B cell (primary cell): ENCODE measurements at regions not wholly inside any gene's neighbourhood (a gene's known extent, or its start where the extent isn't known, plus 50 kb on each side); places are given as distances from the start of the nearest gene placed in this dataset.

Experiments used
- ATAC-seq: fragments of 200-7000 bp; cut with Tn5 transposase; one replicate; pipeline ENCODE4 v1.10.0; 2021; ENCODE audit warnings: low read depth, mild to moderate bottlenecking, moderate number of reproducible peaks, moderate library complexity
- CTCF ChIA-PET: fragments of 350-600 bp; sonication (Branson Sonifier 250); formaldehyde crosslinking; loops from one replicate; lab custom pipeline; 2021; ENCODE audit warnings: antibody characterized with exemption, inconsistent platforms; lab: Charles Lee
- POLR2A ChIA-PET: fragments of 350-600 bp; sonication (Branson Sonifier 250); formaldehyde crosslinking; loops from one replicate; lab custom pipeline; 2021; ENCODE audit warnings: antibody characterized with exemption; lab: Charles Lee
- DNase-seq: peaks from one replicate; pipeline ENCODE4 v3.0.0; 2013
- H2AFZ ChIP-seq: 2 replicates; pipeline ENCODE4 v1.6.1; 2012; ENCODE audit warnings: mild to moderate bottlenecking, low read depth, low read length; ENCODE audit not compliant: insufficient read depth, poor library complexity, severe bottlenecking
- H3K27ac ChIP-seq, 2 donors: 1 replicate in 1 of 2; 2 replicates in 1 of 2; pipeline ENCODE4 v1.5.1; 2012 to 2013; ENCODE audit warnings: low read length in 2 of 2, mild to moderate bottlenecking in 2 of 2, moderate library complexity in 1 of 2
- H3K27me3 ChIP-seq, 4 experiments: fragments of 200-600 bp in 1 of 4; sonication (generic) in 1 of 4; replicated peaks in 1 of 4; 1 replicate in 2 of 4; 2 replicates in 2 of 4; pipeline versions ENCODE4 v1.6.1 to v1.7.0; 2013 to 2016; ENCODE audit warnings: low read length in 3 of 4, mild to moderate bottlenecking in 2 of 4, mixed read lengths in 1 of 4, moderate library complexity in 1 of 4; ENCODE audit not compliant: insufficient read depth in 4 of 4, control insufficient read depth in 3 of 4; ENCODE audit errors: control extremely low read depth in 1 of 4
- H3K36me3 ChIP-seq, 2 experiments: replicated peaks in 1 of 2; 1 replicate in 1 of 2; 2 replicates in 1 of 2; pipeline versions ENCODE4 v1.6.1 to v1.7.1; 2013; ENCODE audit warnings: low read length in 1 of 2; ENCODE audit not compliant: insufficient read depth in 2 of 2, control insufficient read depth in 1 of 2; ENCODE audit errors: control extremely low read depth in 1 of 2, extremely low read depth in 1 of 2
- H3K4me1 ChIP-seq, 2 donors: fragments of 200-600 bp in 1 of 2; sonication (generic) in 1 of 2; 1 replicate in 1 of 2; 2 replicates in 1 of 2; pipeline versions ENCODE4 v1.5.1 to v1.6.1; 2013 to 2017; ENCODE audit warnings: low read length in 2 of 2; ENCODE audit not compliant: control insufficient read depth in 2 of 2, insufficient read depth in 2 of 2
- H3K4me2 ChIP-seq: replicated peaks from 2 replicates; pipeline ENCODE3; 2012; ENCODE audit warnings: mild to moderate bottlenecking, low read depth, low read length; ENCODE audit not compliant: poor library complexity, severe bottlenecking
- H3K4me3 ChIP-seq, 5 experiments: fragments of 200-600 bp in 1 of 5; sonication (generic) in 1 of 5; 1 replicate in 3 of 5; 2 replicates in 2 of 5; pipeline versions ENCODE4 v1.5.1 to v1.7.0; 2011 to 2016; ENCODE audit warnings: low read length in 4 of 5, mild to moderate bottlenecking in 4 of 5, low read depth in 2 of 5, control low read depth in 1 of 5, moderate library complexity in 1 of 5; ENCODE audit not compliant: insufficient read depth in 1 of 5; ENCODE audit errors: control extremely low read depth in 1 of 5, extremely low read depth in 1 of 5
- H3K79me2 ChIP-seq: fragments of 200-600 bp; sonication (generic); one replicate; pipeline ENCODE4 v1.6.0; 2016; ENCODE audit warnings: low read length; ENCODE audit not compliant: control insufficient read depth, insufficient read depth
- H3K9ac ChIP-seq: fragments of 200-600 bp; sonication (generic); 2 replicates; pipeline ENCODE4 v1.6.1; 2017; ENCODE audit warnings: mild to moderate bottlenecking, low read length, moderate library complexity
- H3K9me3 ChIP-seq, 3 donors: one replicate each; pipeline versions ENCODE4 v1.6.1 to v1.7.1; 2013; ENCODE audit warnings: low read length in 2 of 3; ENCODE audit not compliant: control insufficient read depth in 2 of 3, insufficient read depth in 1 of 3; ENCODE audit errors: control extremely low read depth in 1 of 3
- H4K20me1 ChIP-seq: 2 replicates; pipeline ENCODE4 v1.6.0; 2012; ENCODE audit warnings: mild to moderate bottlenecking, low read length; ENCODE audit not compliant: insufficient read depth, control insufficient read depth, poor library complexity, severe bottlenecking
- H3K27ac Mint-ChIP-seq: one replicate; pipeline ENCODE4 v1.8.0; 2021; ENCODE audit warnings: mixed read lengths
- H3K27me3 Mint-ChIP-seq: one replicate; pipeline ENCODE4 v1.8.0; 2021; ENCODE audit warnings: mixed read lengths
- H3K4me1 Mint-ChIP-seq: one replicate; pipeline ENCODE4 v1.8.0; 2021; ENCODE audit warnings: mixed read lengths
- H3K4me3 Mint-ChIP-seq: one replicate; pipeline ENCODE4 v1.8.0; 2021; ENCODE audit warnings: mixed read lengths
- H3K9me3 Mint-ChIP-seq: one replicate; pipeline ENCODE4 v1.8.0; 2022; ENCODE audit warnings: mixed read lengths; ENCODE audit not compliant: insufficient read depth
- EZH2 ChIP-seq: IDR thresholded peaks from 2 replicates; pipeline ENCODE4 v1.6.1; 2012; ENCODE audit warnings: borderline replicate concordance, low read depth, mild to moderate bottlenecking, moderate library complexity, low read length; ENCODE audit not compliant: insufficient read depth, poor library complexity, severe bottlenecking
- WGBS: methylation state at CpG from one replicate; pipeline ENCODE4 v1.1.5; 2013; ENCODE audit warnings: missing lambda C conversion rate; ENCODE audit not compliant: insufficient coverage; 5-methylcytosine and 5-hydroxymethylcytosine counted together
- intact Hi-C: fragments of 100-400 bp; cut with micrococcal nuclease; formaldehyde crosslinking; loops from one replicate; pipeline ENCODE4 v1.10.0; 2022
- TF ChIP-seq, protein P1 (sequence below): fragments of 200-600 bp; IDR thresholded peaks from one replicate; pipeline ENCODE4 v1.8.0; 2022; ENCODE audit warnings: antibody characterized with exemption, mild to moderate bottlenecking

DNA sequence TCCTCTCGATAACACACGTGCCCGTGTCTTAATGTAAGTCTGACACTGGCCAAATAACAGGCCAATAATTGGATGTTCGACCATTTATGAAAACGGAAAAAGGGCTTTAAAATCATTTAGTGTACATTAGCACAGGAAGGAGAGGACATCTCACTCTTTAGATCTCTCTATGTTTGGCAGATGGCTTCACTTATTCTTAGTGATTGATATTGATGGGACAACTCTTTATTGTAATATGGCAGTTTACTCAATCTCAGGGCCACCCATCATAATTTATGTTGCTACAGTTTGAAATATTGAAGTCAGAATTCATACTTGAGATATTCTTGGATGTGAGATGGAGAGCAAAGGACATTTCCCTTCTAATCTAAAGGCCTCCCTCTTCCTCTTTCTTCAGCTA is 430.7 kb upstream of the ARGLU1 start:
- no peak overlapping the region for H3K4me3 Mint-ChIP-seq
- WGBS: no CpG with 5 or more reads among the region's 5 CpGs
- no peaks in the 10 kb centered on the region for H3K9me3 Mint-ChIP-seq
- H4K20me1 ChIP-seq: no peaks in the 10 kb centered on the region
- no peak overlapping the region for H3K4me3 ChIP-seq
- no peak for TF ChIP-seq EZH2
- TF ChIP-seq, protein P1, sequence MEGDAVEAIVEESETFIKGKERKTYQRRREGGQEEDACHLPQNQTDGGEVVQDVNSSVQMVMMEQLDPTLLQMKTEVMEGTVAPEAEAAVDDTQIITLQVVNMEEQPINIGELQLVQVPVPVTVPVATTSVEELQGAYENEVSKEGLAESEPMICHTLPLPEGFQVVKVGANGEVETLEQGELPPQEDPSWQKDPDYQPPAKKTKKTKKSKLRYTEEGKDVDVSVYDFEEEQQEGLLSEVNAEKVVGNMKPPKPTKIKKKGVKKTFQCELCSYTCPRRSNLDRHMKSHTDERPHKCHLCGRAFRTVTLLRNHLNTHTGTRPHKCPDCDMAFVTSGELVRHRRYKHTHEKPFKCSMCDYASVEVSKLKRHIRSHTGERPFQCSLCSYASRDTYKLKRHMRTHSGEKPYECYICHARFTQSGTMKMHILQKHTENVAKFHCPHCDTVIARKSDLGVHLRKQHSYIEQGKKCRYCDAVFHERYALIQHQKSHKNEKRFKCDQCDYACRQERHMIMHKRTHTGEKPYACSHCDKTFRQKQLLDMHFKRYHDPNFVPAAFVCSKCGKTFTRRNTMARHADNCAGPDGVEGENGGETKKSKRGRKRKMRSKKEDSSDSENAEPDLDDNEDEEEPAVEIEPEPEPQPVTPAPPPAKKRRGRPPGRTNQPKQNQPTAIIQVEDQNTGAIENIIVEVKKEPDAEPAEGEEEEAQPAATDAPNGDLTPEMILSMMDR: no peak
- no peak overlapping the region for H2AFZ ChIP-seq
- H3K27ac Mint-ChIP-seq: no peak overlapping the region
- no peaks in the 10 kb centered on the region for H3K79me2 ChIP-seq
- H3K4me1 ChIP-seq: no peaks in the 10 kb centered on the region
- no peaks in the 10 kb centered on the region for H3K9me3 ChIP-seq
- H3K27me3 ChIP-seq: no peaks in the 10 kb centered on the region
- POLR2A ChIA-PET: no interaction called here
- DNase-seq (no peak), ATAC-seq (no peak)
- peaks cover 1% of the 10 kb centered on the region for H3K4me1 Mint-ChIP-seq
- no peaks in the 10 kb centered on the region for H3K27me3 Mint-ChIP-seq
- no peak overlapping the region for H3K4me2 ChIP-seq
- H3K9ac ChIP-seq: no peak overlapping the region
- H3K36me3 ChIP-seq: no peaks in the 10 kb centered on the region
- H3K27ac ChIP-seq: no peak overlapping the region
- CTCF ChIA-PET: no interaction called here
- intact Hi-C loops: no loop called here

DNA sequence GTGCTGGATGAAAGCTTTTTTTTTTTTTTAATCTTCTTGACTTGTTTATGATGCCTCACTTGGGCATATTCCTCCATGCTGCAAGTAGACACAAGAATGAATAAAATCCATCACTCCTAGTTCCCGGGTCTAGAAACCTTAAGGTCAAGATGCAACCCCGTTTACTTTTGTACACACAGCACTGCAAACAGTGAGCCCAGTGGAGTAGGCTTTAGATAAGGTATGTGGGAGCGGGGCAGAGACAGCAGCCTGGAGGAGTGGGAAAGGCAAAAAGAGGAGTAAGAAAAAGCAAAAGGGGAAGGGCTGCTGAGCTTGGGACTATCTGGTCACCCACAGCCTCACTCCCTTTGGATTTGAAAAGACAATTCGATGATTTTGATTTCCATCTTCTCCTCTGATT is 429.8 kb upstream of the ARGLU1 start:
- Histone ChIP-seq H3K79me2 (no peaks in the 10 kb centered on the region), H3K9ac (no peak overlapping the region), H3K27ac (no peak overlapping the region), H3K36me3 (no peaks in the 10 kb centered on the region), H3K4me1 (no peaks in the 10 kb centered on the region), H3K27me3 (no peaks in the 10 kb centered on the region), H3K4me3 (no peak overlapping the region), H3K4me2 (no peak overlapping the region), H3K9me3 (no peaks in the 10 kb centered on the region), H2AFZ (no peak overlapping the region), H4K20me1 (no peaks in the 10 kb centered on the region)
- ChIA-PET POLR2A (no interaction called here), CTCF (no interaction called here)
- ATAC-seq (no peak), DNase-seq (no peak)
- TF ChIP-seq, protein P1: no peak
- TF ChIP-seq EZH2: no peak
- WGBS: 100% methylated on average over 1 of the region's 4 CpGs
- H3K9me3 Mint-ChIP-seq: no peaks in the 10 kb centered on the region
- H3K27ac Mint-ChIP-seq: no peak overlapping the region
- intact Hi-C loops: no loop called here
- no peaks in the 10 kb centered on the region for H3K27me3 Mint-ChIP-seq
- H3K4me1 Mint-ChIP-seq: peaks cover 1% of the 10 kb centered on the region
- no peak overlapping the region for H3K4me3 Mint-ChIP-seq
